GM19438 (cell line): ENCODE measurements at regions not wholly inside any gene's neighbourhood (a gene's known extent, or its start where the extent isn't known, plus 50 kb on each side); places are given as distances from the start of the nearest gene placed in this dataset.

ENCODE experiments used
- ATAC-seq: cut with Tn5 transposase; IDR thresholded peaks from one replicate; pipeline ENCODE4 v1.9.1; 2021; ENCODE audit warnings: low read depth; ENCODE audit not compliant: unreplicated experiment

DNA sequence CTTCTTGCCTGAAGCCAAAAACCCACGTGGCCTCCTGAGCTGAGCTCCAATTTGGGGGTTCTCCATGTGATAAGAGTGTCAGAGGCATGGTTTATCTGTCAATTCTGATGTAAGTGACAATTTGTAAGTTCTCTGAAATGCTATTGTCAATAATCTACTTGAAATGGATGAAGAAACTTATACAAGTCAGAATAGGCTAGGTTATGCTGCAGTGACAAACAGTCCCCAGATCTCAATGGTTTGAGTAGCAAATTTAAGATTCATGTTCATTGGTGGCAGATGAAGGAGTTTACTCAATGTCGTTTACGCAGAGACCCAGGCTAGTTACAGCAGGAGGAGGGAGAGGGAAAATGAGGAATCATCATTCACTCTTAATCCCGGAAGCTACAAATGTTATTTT, 352.4 kb downstream of the KIF16B start:
- no peak for ATAC-seq

DNA sequence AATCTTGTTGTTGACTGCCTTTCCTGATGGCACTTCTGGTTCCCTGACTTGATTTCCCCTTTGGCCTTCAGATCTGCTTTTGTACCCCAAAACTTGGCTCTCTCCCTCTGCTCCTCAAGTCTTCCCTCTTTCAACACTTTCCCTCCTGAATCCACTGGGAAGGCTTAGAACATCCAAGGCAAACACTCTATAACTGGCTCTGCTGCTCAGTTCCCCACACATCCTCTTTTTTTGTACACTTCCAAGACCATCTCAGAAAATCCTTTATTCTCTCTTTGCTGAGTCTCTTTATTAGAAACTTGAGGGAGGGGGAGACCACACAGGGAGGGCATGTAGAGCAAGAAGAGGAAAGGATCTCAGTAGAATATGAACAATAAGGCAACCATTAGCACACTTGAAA, 354.1 kb downstream of the KIF16B start:
- no peak for ATAC-seq

DNA sequence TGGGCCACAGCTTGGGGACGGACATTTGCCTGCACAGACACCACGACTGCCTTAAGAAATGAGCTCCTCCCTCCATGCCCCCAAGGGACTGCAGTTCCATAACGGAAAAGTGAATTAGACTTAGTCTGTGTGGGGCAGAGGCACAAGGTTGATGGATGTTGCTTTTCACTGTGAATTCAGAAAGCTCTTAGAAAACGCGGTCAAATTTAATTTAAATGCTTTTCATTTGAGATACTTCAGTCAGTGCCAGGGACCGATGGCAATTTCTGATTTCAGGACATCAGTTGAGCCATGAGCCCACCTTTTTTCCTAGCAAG, 356.4 kb downstream of the KIF16B start:
- ATAC-seq: no peak

DNA sequence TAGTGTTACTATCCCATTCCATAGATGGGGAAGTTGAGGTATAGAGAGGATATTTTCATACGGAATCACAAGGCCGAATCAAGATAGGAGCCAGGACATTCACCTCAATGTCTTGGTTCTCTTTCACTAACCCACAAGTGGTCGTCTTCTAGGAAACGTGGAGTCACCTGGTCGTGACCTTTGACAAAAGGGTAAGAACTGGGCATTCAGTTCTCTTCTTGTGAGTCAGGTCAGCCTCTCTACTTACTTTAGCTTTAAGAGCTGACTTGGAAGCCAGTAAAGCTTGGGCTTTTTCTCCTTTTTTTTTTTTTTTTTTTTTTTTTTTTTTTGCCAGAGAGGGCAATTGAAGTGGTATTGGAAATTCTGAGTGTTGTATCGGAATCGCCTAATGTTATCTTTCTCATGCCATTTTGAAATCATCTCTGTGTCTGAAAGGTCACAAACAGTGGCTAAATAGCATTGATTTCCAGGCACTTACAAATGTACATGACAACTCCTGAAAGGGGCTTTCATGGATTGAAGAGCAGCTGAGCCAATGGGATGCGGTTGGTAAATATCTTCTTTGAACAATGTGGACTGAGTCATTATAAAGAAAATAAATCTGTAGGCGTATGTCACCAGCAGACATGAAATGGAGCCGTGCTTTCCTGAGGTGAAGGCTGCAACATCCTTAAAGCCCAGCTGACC, 356.9 kb downstream of the KIF16B start:
- ATAC-seq: no peak

DNA sequence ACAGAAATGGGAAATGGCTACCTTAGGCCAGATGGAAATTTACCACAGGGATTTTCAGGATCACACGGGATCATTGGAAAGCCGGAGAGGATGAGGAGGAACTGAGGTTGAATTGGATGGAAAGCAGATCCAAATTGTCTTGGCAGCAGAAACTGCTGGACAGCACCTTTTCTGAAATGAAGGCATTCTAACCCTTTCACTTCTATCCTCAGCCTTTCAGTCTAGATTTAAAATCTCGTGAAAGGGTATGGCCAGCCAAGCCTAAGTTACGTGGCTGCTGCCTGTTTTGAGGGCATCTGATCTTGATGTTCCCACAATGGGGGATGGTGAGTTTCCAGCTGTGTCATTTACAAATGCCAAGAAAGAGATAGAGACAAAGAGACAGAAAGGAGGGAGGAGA, 358.2 kb downstream of the KIF16B start:
- ATAC-seq: no peak

DNA sequence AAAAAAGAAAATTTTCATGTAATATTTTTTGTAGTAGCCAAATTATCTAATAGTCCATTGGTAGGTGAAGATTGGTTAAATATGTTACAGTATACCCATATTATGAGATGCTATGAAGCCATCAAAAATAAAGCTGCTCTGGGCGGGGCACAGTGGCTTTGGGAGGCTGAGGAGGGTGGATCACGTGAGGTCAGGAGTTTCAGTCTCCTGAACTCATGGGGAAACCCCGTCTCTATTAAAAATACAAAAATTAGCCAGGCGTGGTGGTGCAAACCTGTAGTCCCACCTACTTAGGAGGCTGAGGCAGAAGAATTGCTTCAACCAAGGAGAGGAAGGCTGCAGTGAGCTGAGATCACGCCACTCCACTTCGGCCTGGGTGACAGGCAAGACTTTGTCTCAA, 360.5 kb downstream of the KIF16B start:
- ATAC-seq: no peak

DNA sequence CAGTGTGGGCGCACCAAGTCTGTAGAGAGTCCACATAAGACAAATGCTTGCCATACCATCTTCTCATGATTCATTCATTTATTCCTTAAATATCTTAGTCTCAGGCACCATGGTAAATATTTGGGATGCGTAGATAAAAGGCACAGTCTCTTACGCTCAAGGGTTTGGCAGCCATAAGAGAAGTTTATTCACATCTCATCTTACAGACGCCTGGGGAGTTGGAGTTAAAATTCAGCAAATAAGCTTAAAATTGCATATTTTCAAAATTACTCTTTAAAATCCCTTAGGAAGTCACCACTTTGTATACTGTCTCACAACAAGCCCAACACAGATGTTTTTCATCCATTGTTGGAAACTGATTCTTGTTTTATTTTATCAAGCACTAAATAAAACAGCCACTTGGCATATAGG, 363.3 kb downstream of the KIF16B start:
- ATAC-seq: no peak

DNA sequence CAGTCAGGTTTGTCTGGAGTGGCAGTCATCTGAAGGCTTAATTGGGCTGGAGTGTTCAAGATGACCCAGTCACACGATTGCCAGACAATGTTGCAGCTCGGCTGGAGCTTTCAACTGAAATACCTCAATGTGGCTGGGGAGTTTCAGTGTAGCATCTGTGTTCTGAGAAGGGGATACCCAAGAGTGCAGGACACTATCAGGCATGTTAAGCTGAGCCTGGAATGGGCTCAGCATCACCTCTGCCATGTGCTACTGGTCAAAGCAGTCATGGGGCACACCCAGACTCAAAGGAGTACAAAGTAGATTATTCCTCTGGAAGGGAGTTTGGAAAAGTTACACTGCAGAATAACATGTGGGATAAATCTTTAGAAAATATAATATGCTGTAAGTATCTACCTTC, 363.9 kb downstream of the KIF16B start:
- no peak for ATAC-seq

DNA sequence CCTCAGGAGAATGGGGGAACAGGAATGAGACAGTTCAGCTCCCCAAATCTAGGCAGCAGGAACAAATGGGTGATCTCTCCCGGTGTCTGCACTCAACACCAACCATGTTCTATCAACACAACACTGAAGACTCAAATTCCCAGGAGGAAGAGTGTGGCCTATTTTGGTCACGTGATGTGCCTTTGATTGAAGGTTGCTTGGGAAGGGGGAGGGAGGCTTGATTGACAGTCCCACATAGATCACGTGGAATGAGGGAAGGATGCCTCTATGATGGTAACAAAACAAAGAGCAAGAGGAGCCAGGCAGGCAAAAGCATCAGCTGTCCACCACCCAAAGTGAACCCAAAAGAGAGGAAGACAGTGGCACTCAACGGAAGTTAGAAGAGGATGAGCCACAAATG, 364.8 kb downstream of the KIF16B start:
- no peak for ATAC-seq

DNA sequence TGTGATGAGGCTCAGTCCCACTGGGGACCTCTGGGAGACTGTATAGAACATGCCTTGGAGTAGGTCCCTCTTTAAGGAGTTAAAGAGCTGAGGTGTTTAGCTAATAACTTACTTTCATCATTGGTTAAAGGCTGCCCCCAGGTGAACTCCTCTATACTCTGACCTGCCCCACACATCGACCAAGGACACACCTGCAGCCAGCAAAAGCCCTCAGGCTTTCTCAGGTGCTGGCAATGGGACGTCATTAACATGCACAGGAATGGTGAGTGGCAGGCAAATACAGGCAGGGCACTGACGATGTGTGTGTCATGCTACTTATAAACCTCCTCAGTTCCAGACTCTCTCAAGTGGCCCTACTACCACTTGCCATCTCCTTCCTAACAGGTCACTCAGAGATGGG, 366.4 kb downstream of the KIF16B start:
- ATAC-seq: no peak

DNA sequence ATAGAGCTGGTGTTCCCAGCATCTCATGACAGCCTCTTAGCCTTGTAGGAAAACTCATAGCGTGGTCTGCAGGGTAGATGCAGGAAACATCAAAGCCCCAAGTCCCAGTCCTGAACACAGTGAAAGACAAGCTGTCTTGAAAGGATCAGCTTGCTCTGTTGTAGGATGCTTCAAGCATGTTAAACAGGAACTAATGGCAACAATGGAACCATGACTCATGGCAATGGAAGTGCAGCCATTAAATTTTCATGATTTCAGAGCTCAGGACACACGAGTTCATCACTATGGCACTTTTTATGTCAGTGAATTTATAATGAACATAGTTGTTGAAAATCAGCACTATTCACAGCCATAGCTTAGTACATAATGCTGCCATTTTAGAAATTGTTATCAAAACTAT, 367.7 kb downstream of the KIF16B start:
- ATAC-seq: no peak

DNA sequence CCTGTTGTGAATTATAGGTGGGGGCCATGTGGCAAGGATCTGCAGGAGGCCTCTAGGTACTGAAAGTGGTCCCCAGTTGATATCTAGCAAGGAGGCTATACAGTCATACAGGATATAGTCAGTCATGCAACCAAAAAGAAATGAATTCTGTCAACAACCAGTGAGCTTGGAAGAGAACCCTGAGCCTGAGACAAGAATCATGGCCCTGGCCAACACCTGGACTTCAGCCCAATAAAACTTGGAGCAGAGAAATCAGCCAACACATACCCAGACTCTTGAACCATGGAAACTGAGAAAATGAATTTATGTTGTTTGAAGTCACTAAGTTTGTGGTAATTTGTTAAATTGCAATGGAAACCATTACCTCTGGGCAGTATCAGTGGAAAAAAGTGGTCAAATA, 370.2 kb downstream of the KIF16B start:
- ATAC-seq: no peak

DNA sequence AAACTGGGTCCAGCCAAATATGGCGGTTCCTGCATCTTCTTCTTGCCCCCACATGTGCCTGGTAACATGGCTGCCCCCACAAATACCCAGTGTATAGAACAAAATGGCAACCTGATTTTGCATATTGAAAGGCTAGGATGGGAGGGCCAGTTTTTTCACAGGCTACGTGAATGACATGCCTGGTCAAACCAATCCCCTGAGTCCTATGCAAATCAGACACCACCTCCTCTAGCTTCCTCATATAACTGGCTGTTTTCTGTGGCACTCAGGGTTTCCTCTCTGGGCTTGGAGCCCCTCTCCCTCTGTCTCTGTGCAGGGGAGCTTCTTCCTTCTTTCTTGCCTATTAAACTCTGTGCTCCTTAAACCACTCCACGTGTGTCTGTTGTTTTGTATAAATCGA, 372.1 kb downstream of the KIF16B start:
- no peak for ATAC-seq

DNA sequence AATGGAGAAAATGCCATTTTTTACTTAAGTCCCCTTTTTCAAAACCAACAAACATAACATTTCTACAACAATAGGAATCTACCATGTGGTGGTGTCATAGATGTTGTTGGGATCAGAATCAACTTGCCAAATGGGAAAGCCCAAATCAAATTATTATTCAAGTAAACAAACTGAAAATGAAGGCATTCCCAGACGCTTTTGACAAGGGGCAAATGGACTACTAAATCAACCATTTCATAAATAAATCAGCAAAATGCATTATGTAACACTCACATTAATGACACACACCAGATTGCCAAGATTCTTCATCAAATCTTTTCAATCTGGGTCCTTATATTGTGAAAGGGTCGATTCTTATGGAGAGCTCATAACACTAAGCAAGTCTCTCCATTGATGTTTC, 375.6 kb downstream of the KIF16B start:
- no peak for ATAC-seq

DNA sequence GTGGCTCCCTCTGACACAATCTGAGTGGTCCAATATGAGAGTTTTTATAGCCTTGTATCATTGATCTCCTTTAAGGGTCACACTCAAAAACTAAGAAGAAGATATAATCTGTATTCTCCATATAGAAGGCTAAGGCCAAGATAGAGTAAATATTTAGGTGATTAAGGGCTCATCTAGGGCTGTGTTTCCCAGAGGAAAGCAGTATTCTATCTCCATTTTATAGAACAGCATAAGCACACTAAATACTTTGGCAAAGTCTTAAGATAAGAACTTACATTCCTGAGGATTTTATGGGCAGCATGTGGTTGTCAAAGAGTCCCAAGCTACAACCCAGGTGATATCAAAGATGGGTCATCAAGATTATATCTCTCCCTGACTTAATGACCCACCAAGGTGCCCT, 377.6 kb downstream of the KIF16B start:
- ATAC-seq: no peak

DNA sequence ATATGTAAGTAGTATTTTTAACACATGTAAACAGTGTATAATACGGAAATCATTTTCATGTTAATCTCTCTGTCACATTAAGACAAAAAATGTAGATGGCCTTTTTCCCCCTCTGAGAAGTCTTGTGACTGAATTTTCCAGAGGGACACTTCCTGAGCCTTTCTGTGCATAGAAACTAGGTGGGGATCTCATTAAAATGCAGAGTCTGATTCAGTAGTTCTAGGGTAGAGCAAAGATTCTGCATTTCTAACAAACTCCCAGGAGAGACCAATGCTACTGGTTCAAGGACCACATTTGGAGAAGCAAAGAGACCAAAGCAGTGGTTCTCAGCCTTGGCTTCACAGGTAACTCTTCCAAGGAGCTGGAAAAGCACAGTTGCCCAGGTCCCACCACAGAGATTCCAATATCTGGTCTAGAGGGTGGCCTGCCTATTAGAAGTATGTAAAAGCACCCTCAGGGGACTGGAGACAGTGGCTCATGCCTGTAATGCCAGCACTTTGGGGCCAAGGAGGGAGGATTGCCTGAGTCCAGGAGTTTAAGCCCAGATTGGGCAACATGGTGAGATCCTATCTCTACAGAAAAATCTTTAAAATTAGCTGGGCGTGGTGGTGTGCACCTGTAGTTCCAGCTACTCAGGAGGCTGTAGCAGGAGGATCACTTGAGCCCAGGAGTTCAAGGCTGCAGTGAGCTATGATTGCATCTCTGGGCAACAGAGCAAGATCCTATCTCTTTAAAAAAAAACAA, 378.5 kb downstream of the KIF16B start:
- no peak for ATAC-seq

DNA sequence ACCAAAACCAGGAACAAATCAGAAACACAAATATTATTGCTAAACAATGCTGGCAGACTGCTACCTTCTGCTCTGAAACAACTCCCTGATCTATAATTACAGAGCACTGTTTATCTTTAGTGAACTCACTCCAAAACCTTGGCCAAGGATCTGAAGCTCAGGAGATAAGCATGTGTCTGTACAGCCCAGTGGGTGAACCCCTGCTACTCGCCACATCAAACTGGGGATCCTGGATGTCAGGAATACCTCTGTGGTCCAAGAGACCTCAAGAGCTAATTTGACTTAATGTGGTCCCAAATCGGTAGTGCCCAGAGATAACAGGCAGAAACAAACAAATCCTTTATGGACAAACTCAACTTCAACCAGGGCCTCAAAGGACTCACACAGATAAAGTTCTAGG, 381.8 kb downstream of the KIF16B start:
- ATAC-seq: no peak

DNA sequence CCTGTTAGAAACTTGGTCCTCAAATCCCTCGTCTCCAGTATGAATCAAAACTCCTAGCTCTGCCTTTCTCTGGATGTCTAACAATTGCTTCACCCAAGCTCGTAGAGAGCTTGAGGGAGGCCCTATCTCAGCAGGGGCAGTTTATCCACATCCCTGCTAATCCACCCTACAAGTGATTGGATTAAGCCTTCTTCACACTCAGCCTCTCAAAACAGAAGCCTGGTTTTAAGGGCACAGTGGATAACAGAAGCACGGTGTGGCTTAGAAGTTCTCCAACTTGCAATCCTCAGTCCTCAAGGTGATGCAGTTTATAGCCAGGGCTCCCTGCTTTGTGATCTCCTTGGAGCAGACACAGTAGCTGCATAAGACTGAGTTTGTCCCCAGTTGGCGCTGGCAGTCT, 383.9 kb downstream of the KIF16B start:
- no peak for ATAC-seq

DNA sequence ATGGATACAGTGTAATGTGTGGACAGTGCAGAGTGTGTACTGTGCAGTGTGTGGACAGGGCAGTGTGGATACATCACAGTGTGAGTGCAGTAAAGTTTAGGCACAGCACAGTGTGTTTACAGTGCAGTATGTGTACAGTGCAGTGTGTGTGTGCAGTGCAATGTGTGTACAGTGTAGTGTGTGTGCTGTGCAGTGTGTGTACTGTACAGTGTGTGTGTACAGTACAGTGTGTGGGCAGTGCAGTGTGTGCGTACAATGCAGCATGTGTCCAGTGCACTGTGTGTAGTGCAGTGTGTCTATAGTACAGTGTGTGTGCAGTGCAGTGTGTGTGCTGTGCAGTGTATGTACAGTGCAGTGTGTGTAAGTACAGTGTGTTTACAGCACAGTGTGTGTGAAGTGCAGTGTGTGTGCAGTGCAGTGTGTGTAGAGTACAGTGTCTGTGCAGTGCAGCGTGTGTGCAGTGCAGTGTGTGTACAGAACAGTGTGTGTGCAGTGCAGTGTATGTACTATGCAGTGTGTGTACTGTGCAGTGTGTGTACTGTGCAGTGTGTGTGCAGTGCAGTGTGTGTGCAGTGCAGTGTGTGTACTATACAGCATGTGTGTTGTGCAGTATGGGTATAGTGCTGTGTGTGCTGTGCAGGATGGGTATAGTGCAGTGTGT, 385.2 kb downstream of the KIF16B start:
- no peak for ATAC-seq

DNA sequence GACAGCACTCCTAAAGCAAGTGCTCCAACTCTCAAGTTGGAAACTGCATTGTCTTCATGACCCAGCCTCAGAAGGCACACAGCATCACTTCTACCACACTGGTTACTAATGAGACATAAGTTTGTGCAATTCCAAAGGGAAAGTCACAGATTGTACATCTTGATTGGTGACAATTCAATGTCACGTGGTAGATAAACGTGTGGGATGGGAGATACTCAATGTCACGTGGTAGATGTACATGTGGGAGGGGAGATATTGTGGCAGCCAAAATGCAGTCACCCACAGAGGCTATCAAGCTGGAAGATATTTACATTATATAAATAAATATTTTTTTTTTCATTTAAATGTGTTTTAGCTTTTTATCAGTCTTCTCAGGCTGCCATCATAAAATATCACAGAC, 393.3 kb downstream of the KIF16B start:
- ATAC-seq: no peak

DNA sequence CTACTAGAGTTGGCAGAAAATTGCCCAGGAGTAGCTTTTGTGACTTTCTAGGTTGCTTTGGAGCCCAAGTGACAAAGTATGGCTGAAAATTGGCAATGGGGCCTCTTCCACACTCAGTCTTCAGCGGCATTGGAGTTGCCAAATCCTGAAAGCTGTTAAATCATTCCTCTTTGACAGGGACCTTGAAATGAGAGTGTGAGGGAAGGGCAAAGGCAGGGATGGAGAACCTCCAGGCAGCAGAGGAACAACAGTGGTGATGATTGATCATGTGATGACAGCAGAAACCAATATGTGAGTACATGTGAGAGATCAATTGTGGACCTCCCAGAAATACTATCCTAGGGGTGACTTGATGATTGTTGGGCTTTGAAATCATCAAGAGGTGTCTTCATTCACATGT, 393.9 kb downstream of the KIF16B start:
- no peak for ATAC-seq

DNA sequence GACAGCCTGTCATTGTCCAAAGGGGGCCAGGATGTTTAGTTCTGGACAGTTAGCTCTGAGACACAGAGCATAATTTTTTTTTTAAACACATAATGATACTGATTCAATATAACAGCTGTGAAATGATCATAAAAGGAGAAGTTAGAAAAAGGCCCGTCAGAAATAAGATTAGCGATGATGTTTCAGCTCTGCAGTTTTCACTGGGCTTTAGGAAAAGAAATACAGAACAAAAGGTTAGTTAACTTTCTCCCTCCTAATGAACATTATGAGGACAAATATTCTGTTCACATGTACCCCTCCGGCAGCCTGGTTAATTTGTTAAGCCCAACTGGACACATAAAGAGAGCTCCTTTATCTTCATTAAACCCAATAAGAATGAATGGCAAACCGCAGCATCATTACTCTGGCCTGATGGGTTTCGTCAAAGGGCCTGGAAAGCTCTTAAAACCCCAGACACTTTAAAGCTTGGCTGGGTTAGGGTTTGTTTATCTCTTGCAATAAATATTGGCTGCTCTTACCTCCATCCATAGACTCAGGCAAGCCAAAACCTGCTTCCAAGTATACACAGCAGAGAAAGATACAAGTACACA, 394.6 kb downstream of the KIF16B start:
- no peak for ATAC-seq
